ENCODE measurements at regions not wholly inside any gene's neighbourhood (a gene's known extent, or its start where the extent isn't known, plus 50 kb on each side); places are given as distances from the start of the nearest gene placed in this dataset.

GRCh38 chr18:22734791-22735627 lies 198.1 kb upstream of the RBBP8 start:
- no peaks in the 10 kb centered on the region for H4K20me1 ChIP-seq (ENCODE audit: insufficient read depth, low read length)
- H3K27me3 ChIP-seq (ENCODE audit: insufficient read depth, low read length) = no peaks in the 10 kb centered on the region
- no peak overlapping the region for H3K4me2 ChIP-seq (ENCODE audit: low read length)
- H3K36me3 ChIP-seq (ENCODE audit: insufficient read depth, low read length) = no peaks in the 10 kb centered on the region
- TF ChIP-seq, protein P1, sequence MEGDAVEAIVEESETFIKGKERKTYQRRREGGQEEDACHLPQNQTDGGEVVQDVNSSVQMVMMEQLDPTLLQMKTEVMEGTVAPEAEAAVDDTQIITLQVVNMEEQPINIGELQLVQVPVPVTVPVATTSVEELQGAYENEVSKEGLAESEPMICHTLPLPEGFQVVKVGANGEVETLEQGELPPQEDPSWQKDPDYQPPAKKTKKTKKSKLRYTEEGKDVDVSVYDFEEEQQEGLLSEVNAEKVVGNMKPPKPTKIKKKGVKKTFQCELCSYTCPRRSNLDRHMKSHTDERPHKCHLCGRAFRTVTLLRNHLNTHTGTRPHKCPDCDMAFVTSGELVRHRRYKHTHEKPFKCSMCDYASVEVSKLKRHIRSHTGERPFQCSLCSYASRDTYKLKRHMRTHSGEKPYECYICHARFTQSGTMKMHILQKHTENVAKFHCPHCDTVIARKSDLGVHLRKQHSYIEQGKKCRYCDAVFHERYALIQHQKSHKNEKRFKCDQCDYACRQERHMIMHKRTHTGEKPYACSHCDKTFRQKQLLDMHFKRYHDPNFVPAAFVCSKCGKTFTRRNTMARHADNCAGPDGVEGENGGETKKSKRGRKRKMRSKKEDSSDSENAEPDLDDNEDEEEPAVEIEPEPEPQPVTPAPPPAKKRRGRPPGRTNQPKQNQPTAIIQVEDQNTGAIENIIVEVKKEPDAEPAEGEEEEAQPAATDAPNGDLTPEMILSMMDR (IDR thresholded peaks at IDR 0.05; ENCODE audit: low read length) = no peak
- no peak for TF ChIP-seq EZH2 (IDR thresholded peaks at IDR 0.05; ENCODE audit: borderline replicate concordance, low read length)
- H3K4me3 ChIP-seq (ENCODE audit: low read depth, low read length, poor library complexity, severe bottlenecking) = no peak overlapping the region
- H3K9ac ChIP-seq (ENCODE audit: low read length) = no peak overlapping the region
- no peak overlapping the region for H3K27ac ChIP-seq (ENCODE audit: low read depth, low read length, poor library complexity, severe bottlenecking)
- H3K9me2 ChIP-seq (ENCODE audit: low read depth, low read length) = no peaks in the 10 kb centered on the region
- H3K9me3 ChIP-seq (ENCODE audit: low read length) = no peaks in the 10 kb centered on the region
- no peaks in the 10 kb centered on the region for H3K79me2 ChIP-seq (ENCODE audit: insufficient read depth, low read length)
- H3K4me1 ChIP-seq (ENCODE audit: insufficient read depth, low read length, severe bottlenecking) = no peaks in the 10 kb centered on the region
- H3F3A ChIP-seq (ENCODE audit: insufficient read depth, low read length) = no peaks in the 10 kb centered on the region
- H2AFZ ChIP-seq (ENCODE audit: low read length) = no peak overlapping the region

GRCh38 chr18:22737054-22737453 lies 196.1 kb upstream of the RBBP8 start:
- Histone ChIP-seq H3K4me2 (ENCODE audit: low read length) (no peak overlapping the region), H3K4me3 (ENCODE audit: low read depth, low read length, poor library complexity, severe bottlenecking) (no peak overlapping the region), H3K36me3 (ENCODE audit: insufficient read depth, low read length) (no peaks in the 10 kb centered on the region), H3K9me3 (ENCODE audit: low read length) (no peaks in the 10 kb centered on the region), H3K9ac (ENCODE audit: low read length) (no peak overlapping the region), H2AFZ (ENCODE audit: low read length) (no peak overlapping the region), H3K27ac (ENCODE audit: low read depth, low read length, poor library complexity, severe bottlenecking) (no peak overlapping the region), H3K9me2 (ENCODE audit: low read depth, low read length) (no peaks in the 10 kb centered on the region), H3K27me3 (ENCODE audit: insufficient read depth, low read length) (no peaks in the 10 kb centered on the region), H4K20me1 (ENCODE audit: insufficient read depth, low read length) (no peaks in the 10 kb centered on the region), H3K4me1 (ENCODE audit: insufficient read depth, low read length, severe bottlenecking) (no peaks in the 10 kb centered on the region), H3F3A (ENCODE audit: insufficient read depth, low read length) (no peaks in the 10 kb centered on the region), H3K79me2 (ENCODE audit: insufficient read depth, low read length) (no peaks in the 10 kb centered on the region)
- TF ChIP-seq, protein P1 (IDR thresholded peaks at IDR 0.05; ENCODE audit: low read length) = no peak
- TF ChIP-seq EZH2 (IDR thresholded peaks at IDR 0.05; ENCODE audit: borderline replicate concordance, low read length) = no peak

- Histone ChIP-seq H3K9me3 (ENCODE audit: low read length) (no peaks in the 10 kb centered on the region), H3K9me2 (ENCODE audit: low read depth, low read length) (no peaks in the 10 kb centered on the region)
These were observed 194.0 kb upstream of the RBBP8 start for GRCh38 chr18:22739061-22739642.

More at GRCh38 chr18:22739061-22739642, 194.0 kb upstream of the RBBP8 start:
- TF ChIP-seq, protein P1 (IDR thresholded peaks at IDR 0.05; ENCODE audit: low read length) = no peak
- TF ChIP-seq EZH2 (IDR thresholded peaks at IDR 0.05; ENCODE audit: borderline replicate concordance, low read length) = no peak
- Histone ChIP-seq H3K9ac (ENCODE audit: low read length) (no peak overlapping the region), H3K4me1 (ENCODE audit: insufficient read depth, low read length, severe bottlenecking) (no peaks in the 10 kb centered on the region), H4K20me1 (ENCODE audit: insufficient read depth, low read length) (no peaks in the 10 kb centered on the region), H3K4me3 (ENCODE audit: low read depth, low read length, poor library complexity, severe bottlenecking) (no peak overlapping the region), H3K79me2 (ENCODE audit: insufficient read depth, low read length) (no peaks in the 10 kb centered on the region), H3K27ac (ENCODE audit: low read depth, low read length, poor library complexity, severe bottlenecking) (no peak overlapping the region), H3K36me3 (ENCODE audit: insufficient read depth, low read length) (no peaks in the 10 kb centered on the region), H3K4me2 (ENCODE audit: low read length) (no peak overlapping the region), H2AFZ (ENCODE audit: low read length) (no peak overlapping the region), H3K27me3 (ENCODE audit: insufficient read depth, low read length) (no peaks in the 10 kb centered on the region), H3F3A (ENCODE audit: insufficient read depth, low read length) (no peaks in the 10 kb centered on the region)
